Adipocyte (in vitro differentiated cells): ENCODE measurements at regions not wholly inside any gene's neighbourhood (a gene's known extent, or its start where the extent isn't known, plus 50 kb on each side); places are given as distances from the start of the nearest gene placed in this dataset.

Source experiments
- DNase-seq: peaks from one replicate; pipeline ENCODE4 v3.0.0-alpha.2; 2015; ENCODE audit warnings: low read depth
- H3K27me3 ChIP-seq: replicated peaks from 2 replicates; pipeline ENCODE4 v1.7.0; 2013; ENCODE audit warnings: mild to moderate bottlenecking, low read length, moderate library complexity; ENCODE audit not compliant: control insufficient read depth, insufficient read depth
- H3K36me3 ChIP-seq: 2 replicates; pipeline ENCODE4 v1.7.0; 2013; ENCODE audit warnings: low read length, mild to moderate bottlenecking, moderate library complexity; ENCODE audit not compliant: control insufficient read depth, insufficient read depth, severe bottlenecking
- H3K4me1 ChIP-seq: 2 replicates; pipeline ENCODE4 v1.7.0; 2013; ENCODE audit warnings: mild to moderate bottlenecking, low read length, moderate library complexity; ENCODE audit not compliant: control insufficient read depth, insufficient read depth
- H3K4me3 ChIP-seq: 2 replicates; pipeline ENCODE4 v1.7.0; 2013; ENCODE audit warnings: mild to moderate bottlenecking, low read length, moderate library complexity
- H3K9ac ChIP-seq: 2 replicates; pipeline ENCODE4 v1.7.0; 2013; ENCODE audit warnings: mild to moderate bottlenecking, low read length, moderate library complexity
- H3K9me3 ChIP-seq: 2 replicates; pipeline ENCODE4 v1.7.0; 2013; ENCODE audit warnings: mild to moderate bottlenecking, low read length, moderate library complexity; ENCODE audit not compliant: control insufficient read depth

GRCh38 chr19:31504221-31504620 lies 155.0 kb upstream of the TSHZ3 start:
- no peaks in the 10 kb centered on the region for H3K36me3 ChIP-seq
- no peak for DNase-seq
- peaks cover 3% of the 10 kb centered on the region for H3K9me3 ChIP-seq
- H3K4me3 ChIP-seq = no peak overlapping the region
- peaks cover 11% of the 10 kb centered on the region for H3K27me3 ChIP-seq
- H3K4me1 ChIP-seq = no peaks in the 10 kb centered on the region
- H3K9ac ChIP-seq = no peak overlapping the region

GRCh38 chr19:31505596-31505910 lies 156.3 kb upstream of the TSHZ3 start:
- Histone ChIP-seq H3K27me3 (peaks cover 9% of the 10 kb centered on the region), H3K9me3 (peaks cover 3% of the 10 kb centered on the region)
- no peak for DNase-seq

GRCh38 chr19:31506102-31506501 lies 156.9 kb upstream of the TSHZ3 start:
- DNase-seq = no peak
- Histone ChIP-seq H3K36me3 (no peaks in the 10 kb centered on the region), H3K9ac (no peak overlapping the region), H3K9me3 (peaks cover 3% of the 10 kb centered on the region), H3K4me3 (no peak overlapping the region), H3K4me1 (no peaks in the 10 kb centered on the region), H3K27me3 (peaks cover 9% of the 10 kb centered on the region)

More at GRCh38 chr19:31505596-31505910, 156.3 kb upstream of the TSHZ3 start:
- no peaks in the 10 kb centered on the region for H3K4me1 ChIP-seq
- H3K4me3 ChIP-seq = no peak overlapping the region
- no peaks in the 10 kb centered on the region for H3K36me3 ChIP-seq
- no peak overlapping the region for H3K9ac ChIP-seq

GRCh38 chr19:31510635-31511034 lies 161.4 kb upstream of the TSHZ3 start:
- H3K27me3 ChIP-seq = peaks cover 23% of the 10 kb centered on the region
- H3K4me1 ChIP-seq = no peaks in the 10 kb centered on the region
- peaks cover 3% of the 10 kb centered on the region for H3K9me3 ChIP-seq
- H3K4me3 ChIP-seq = no peak overlapping the region
- H3K36me3 ChIP-seq = no peaks in the 10 kb centered on the region
- H3K9ac ChIP-seq = no peak overlapping the region
- DNase-seq = no peak

GRCh38 chr19:31511098-31511497 lies 161.9 kb upstream of the TSHZ3 start:
- no peak for DNase-seq

GRCh38 chr19:31511696-31512095 lies 162.5 kb upstream of the TSHZ3 start:
- no peaks in the 10 kb centered on the region for H3K4me1 ChIP-seq
- no peak overlapping the region for H3K9ac ChIP-seq
- H3K36me3 ChIP-seq = no peaks in the 10 kb centered on the region
- no peak overlapping the region for H3K4me3 ChIP-seq
- H3K27me3 ChIP-seq = peaks cover 23% of the 10 kb centered on the region
- H3K9me3 ChIP-seq = peaks cover 3% of the 10 kb centered on the region
- no peak for DNase-seq

More at GRCh38 chr19:31511098-31511497, 161.9 kb upstream of the TSHZ3 start:
- H3K4me1 ChIP-seq = no peaks in the 10 kb centered on the region
- peaks cover 3% of the 10 kb centered on the region for H3K9me3 ChIP-seq
- no peak overlapping the region for H3K4me3 ChIP-seq
- no peak overlapping the region for H3K9ac ChIP-seq
- H3K36me3 ChIP-seq = no peaks in the 10 kb centered on the region
- peaks cover 23% of the 10 kb centered on the region for H3K27me3 ChIP-seq

- H3K9ac ChIP-seq = no peak overlapping the region
- no peak for DNase-seq
- no peak overlapping the region for H3K4me3 ChIP-seq
- peaks cover 25% of the 10 kb centered on the region for H3K27me3 ChIP-seq
- H3K36me3 ChIP-seq = no peaks in the 10 kb centered on the region
- peaks cover 3% of the 10 kb centered on the region for H3K9me3 ChIP-seq
- no peaks in the 10 kb centered on the region for H3K4me1 ChIP-seq
Measured at GRCh38 chr19:31512181-31512970, 163.1 kb upstream of the TSHZ3 start.

- no peak overlapping the region for H3K4me3 ChIP-seq
- no peak overlapping the region for H3K9ac ChIP-seq
- H3K36me3 ChIP-seq = no peaks in the 10 kb centered on the region
- H3K9me3 ChIP-seq = peaks cover 2% of the 10 kb centered on the region
- no peak for DNase-seq
- H3K4me1 ChIP-seq = no peaks in the 10 kb centered on the region
- H3K27me3 ChIP-seq = peaks cover 25% of the 10 kb centered on the region
Measured at GRCh38 chr19:31513841-31514240, 164.6 kb upstream of the TSHZ3 start.

- no peak overlapping the region for H3K9ac ChIP-seq
- H3K4me3 ChIP-seq = no peak overlapping the region
- peaks cover 25% of the 10 kb centered on the region for H3K27me3 ChIP-seq
- no peaks in the 10 kb centered on the region for H3K36me3 ChIP-seq
- peaks cover 8% of the 10 kb centered on the region for H3K9me3 ChIP-seq
- H3K4me1 ChIP-seq = no peaks in the 10 kb centered on the region
- peak; percentile 17 for DNase-seq
Measured at GRCh38 chr19:31515931-31516330, 166.7 kb upstream of the TSHZ3 start.

- DNase-seq = no peak
- Histone ChIP-seq H3K4me3 (no peak overlapping the region), H3K36me3 (no peaks in the 10 kb centered on the region), H3K27me3 (peaks cover 20% of the 10 kb centered on the region), H3K9me3 (peaks cover 9% of the 10 kb centered on the region), H3K4me1 (no peaks in the 10 kb centered on the region), H3K9ac (no peak overlapping the region)
Measured at GRCh38 chr19:31516756-31517155, 167.5 kb upstream of the TSHZ3 start.

- Histone ChIP-seq H3K9ac (no peak overlapping the region), H3K36me3 (no peaks in the 10 kb centered on the region), H3K9me3 (peaks cover 9% of the 10 kb centered on the region), H3K4me1 (no peaks in the 10 kb centered on the region), H3K27me3 (peaks cover 15% of the 10 kb centered on the region), H3K4me3 (no peak overlapping the region)
- DNase-seq = no peak
Measured at GRCh38 chr19:31517224-31518180, 168.3 kb upstream of the TSHZ3 start.
